ENCODE measurements at regions not wholly inside any gene's neighbourhood (a gene's known extent, or its start where the extent isn't known, plus 50 kb on each side); places are given as distances from the start of the nearest gene placed in this dataset.

GRCh38 chr2:5946225-5947115, 254.3 kb downstream of the SOX11 start (continued):
- TF ChIP-seq, protein P1, sequence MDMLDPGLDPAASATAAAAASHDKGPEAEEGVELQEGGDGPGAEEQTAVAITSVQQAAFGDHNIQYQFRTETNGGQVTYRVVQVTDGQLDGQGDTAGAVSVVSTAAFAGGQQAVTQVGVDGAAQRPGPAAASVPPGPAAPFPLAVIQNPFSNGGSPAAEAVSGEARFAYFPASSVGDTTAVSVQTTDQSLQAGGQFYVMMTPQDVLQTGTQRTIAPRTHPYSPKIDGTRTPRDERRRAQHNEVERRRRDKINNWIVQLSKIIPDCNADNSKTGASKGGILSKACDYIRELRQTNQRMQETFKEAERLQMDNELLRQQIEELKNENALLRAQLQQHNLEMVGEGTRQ (IDR thresholded peaks at IDR 0.05; ENCODE audit: low read length), result no peak
- TF ChIP-seq SP1 (IDR thresholded peaks at IDR 0.05; ENCODE audit: low read depth, low read length), result peak; percentile 62; the same call in 1 of the 2 replicates
- TF ChIP-seq CTBP2 (IDR thresholded peaks at IDR 0.05; ENCODE audit: borderline replicate concordance, insufficient read depth, insufficient read length, low read length), result no peak
- no peak for TF ChIP-seq RAD21 (IDR thresholded peaks at IDR 0.05 in 1 of 2, conservative IDR thresholded peaks at IDR 0.05 in 1 of 2; ENCODE audit: low read depth in 2 of 2, low read length in 2 of 2)
- TF ChIP-seq RBBP5 (IDR thresholded peaks at IDR 0.05; ENCODE audit: borderline replicate concordance, low read depth, low read length), result peak; percentile 92; the same call in 1 of the 2 replicates
- no peak for TF ChIP-seq HDAC6 (IDR thresholded peaks at IDR 0.05; ENCODE audit: low read depth, low read length)
- no peak for TF ChIP-seq SIX5 (IDR thresholded peaks at IDR 0.05; ENCODE audit: low read depth, low read length)
- no peak for TF ChIP-seq MAFK (IDR thresholded peaks at IDR 0.05; ENCODE audit: low read depth, low read length)
- peak in 1 of 2 experiments; percentile 20; a peak in 1 of 3 replicates for TF ChIP-seq POLR2A (IDR thresholded peaks at IDR 0.05; ENCODE audit: control extremely low read depth in 1 of 2, low read depth in 2 of 2, low read length in 2 of 2)
- no peak for TF ChIP-seq NANOG (IDR thresholded peaks at IDR 0.05; ENCODE audit: insufficient read depth, low read depth, low read length, poor library complexity, severe bottlenecking)
- TF ChIP-seq RNF2 (IDR thresholded peaks at IDR 0.05; ENCODE audit: borderline replicate concordance, low read depth, low read length, missing control alignments, poor library complexity, severe bottlenecking), result no peak
- TF ChIP-seq GABPA (IDR thresholded peaks at IDR 0.05; ENCODE audit: borderline replicate concordance, insufficient read depth, low read length), result no peak
- no peak for TF ChIP-seq CTCF (IDR thresholded peaks at IDR 0.05; ENCODE audit: control extremely low read depth in 1 of 3, insufficient read depth in 1 of 3, low read depth in 1 of 3, low read length in 3 of 3)
- TF ChIP-seq RFX5 (IDR thresholded peaks at IDR 0.05; ENCODE audit: borderline replicate concordance, low read depth, low read length), result no peak
- TF ChIP-seq CEBPB (IDR thresholded peaks at IDR 0.05; ENCODE audit: low read depth, low read length), result no peak
- TF ChIP-seq ZNF274 (IDR thresholded peaks at IDR 0.05; ENCODE audit: borderline replicate concordance, extremely low read depth, low read length), result no peak
- TF ChIP-seq CHD1 (IDR thresholded peaks at IDR 0.05; ENCODE audit: low read depth, low read length), result no peak
- no peak for TF ChIP-seq EGR1 (IDR thresholded peaks at IDR 0.05; ENCODE audit: borderline replicate concordance, low read depth, low read length)
- 0 out of 2 replicates have a peak, but pooled peaks have one; percentile 36 for TF ChIP-seq TAF1 (IDR thresholded peaks at IDR 0.05; ENCODE audit: low read depth, low read length)
- TF ChIP-seq SP2 (IDR thresholded peaks at IDR 0.05; ENCODE audit: low read length), result no peak

Data from H1 (cell line).